Right atrium auricular region (tissue), 2 donors: ENCODE measurements at regions not wholly inside any gene's neighbourhood (a gene's known extent, or its start where the extent isn't known, plus 50 kb on each side); places are given as distances from the start of the nearest gene placed in this dataset.

ENCODE experiments used
- DNase-seq: peaks from one replicate; pipeline ENCODE4 v3.0.0-alpha.2; 2019; ENCODE audit warnings: low spot score
- H3K27ac ChIP-seq, 2 donors: fragments of 200-600 bp; sonication (generic); 1 replicate in 1 of 2; 2 replicates in 1 of 2; pipeline ENCODE4 v1.5.1; 2016 to 2019
- H3K27me3 ChIP-seq, 2 donors: fragments of 200-600 bp; sonication (generic); one replicate each; pipeline versions ENCODE4 v1.5.1 to v1.6.0; 2017 to 2019
- H3K36me3 ChIP-seq: fragments of 200-600 bp; sonication (generic); one replicate; pipeline ENCODE4 v1.5.1; 2016
- H3K4me1 ChIP-seq, 2 donors: fragments of 200-600 bp; sonication (generic); one replicate each; pipeline versions ENCODE4 v1.5.1 to v1.6.0; 2017 to 2019
- H3K4me3 ChIP-seq, 2 donors: fragments of 200-600 bp; sonication (generic); 1 replicate in 1 of 2; 2 replicates in 1 of 2; pipeline ENCODE4 v1.5.1; 2017 to 2019; ENCODE audit warnings: mild to moderate bottlenecking in 1 of 2, moderate library complexity in 1 of 2
- H3K9me3 ChIP-seq, 2 donors: fragments of 200-600 bp; sonication (generic); one replicate each; pipeline ENCODE4 v1.5.1; 2019
- TF ChIP-seq, protein P1 (sequence below), 2 donors: fragments of 200-600 bp; sonication (generic); IDR thresholded peaks; one replicate each; pipeline ENCODE4 v1.5.1; 2019; ENCODE audit warnings: antibody characterized with exemption in 2 of 2

DNA sequence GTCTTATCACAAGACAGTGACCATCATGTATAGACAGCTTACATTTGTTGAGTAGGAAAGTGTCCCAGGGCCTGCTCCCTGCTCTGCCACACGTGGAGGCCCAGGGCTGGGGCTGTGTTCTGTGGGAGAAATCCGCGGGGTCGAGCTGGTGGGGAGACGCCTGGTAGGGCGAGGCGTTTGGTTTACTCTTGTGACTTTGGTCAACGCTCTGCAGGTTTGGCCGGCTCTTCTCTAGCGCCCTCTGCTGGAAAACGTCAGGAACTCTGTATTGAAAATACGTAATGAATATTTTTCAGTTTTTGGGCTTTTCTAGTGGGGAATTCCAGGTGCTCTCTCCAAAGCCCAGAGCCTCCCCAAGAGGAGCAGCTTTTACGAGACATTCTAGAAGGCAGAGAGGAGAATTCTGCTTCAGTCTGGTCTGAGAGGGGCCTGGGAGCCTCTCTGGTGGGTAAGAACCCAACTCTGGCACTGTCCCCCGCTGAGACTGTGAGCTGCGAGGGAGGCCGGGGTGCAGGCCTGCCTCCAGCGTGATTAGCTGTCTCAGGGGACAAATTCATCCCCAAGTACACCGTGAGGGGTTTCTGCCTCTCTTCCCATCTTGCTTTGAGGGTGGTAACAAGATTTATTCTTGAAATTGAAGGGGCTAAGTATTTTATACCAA, 112.6 kb upstream of the RALGAPA2 start:
- Histone ChIP-seq H3K36me3 (no peaks in the 10 kb centered on the region), H3K27me3 (no peaks in the 10 kb centered on the region), H3K27ac (no peak overlapping the region), H3K4me1 (peaks cover 0 to 8% of the 10 kb centered on the region in 2 donors), H3K9me3 (no peaks in the 10 kb centered on the region), H3K4me3 (no peak overlapping the region)
- peak; percentile 70 for DNase-seq
- TF ChIP-seq, protein P1, sequence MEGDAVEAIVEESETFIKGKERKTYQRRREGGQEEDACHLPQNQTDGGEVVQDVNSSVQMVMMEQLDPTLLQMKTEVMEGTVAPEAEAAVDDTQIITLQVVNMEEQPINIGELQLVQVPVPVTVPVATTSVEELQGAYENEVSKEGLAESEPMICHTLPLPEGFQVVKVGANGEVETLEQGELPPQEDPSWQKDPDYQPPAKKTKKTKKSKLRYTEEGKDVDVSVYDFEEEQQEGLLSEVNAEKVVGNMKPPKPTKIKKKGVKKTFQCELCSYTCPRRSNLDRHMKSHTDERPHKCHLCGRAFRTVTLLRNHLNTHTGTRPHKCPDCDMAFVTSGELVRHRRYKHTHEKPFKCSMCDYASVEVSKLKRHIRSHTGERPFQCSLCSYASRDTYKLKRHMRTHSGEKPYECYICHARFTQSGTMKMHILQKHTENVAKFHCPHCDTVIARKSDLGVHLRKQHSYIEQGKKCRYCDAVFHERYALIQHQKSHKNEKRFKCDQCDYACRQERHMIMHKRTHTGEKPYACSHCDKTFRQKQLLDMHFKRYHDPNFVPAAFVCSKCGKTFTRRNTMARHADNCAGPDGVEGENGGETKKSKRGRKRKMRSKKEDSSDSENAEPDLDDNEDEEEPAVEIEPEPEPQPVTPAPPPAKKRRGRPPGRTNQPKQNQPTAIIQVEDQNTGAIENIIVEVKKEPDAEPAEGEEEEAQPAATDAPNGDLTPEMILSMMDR (IDR thresholded peaks at IDR 0.05), result peak; percentile 75 to 92

DNA sequence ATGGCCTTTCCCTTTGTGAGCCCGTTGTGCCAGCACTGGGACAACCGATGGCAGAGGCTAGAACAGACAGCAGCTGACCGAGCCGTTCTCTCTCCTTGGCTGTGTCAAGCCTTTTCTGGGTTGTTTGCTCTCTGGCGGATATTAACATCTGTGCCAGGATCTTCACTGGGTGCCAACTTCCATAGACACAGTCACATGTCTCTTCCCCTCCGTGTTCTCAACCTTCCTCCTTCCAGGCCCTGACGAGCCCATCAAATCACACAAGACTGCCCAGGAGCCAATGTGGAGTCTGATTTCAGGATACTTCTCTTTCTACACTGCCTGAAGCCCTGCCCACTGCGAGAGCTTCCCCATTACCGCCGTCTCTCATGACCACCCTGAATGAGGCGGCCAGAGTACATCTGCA, 111.0 kb upstream of the RALGAPA2 start:
- Histone ChIP-seq H3K4me3 (no peak overlapping the region), H3K9me3 (no peaks in the 10 kb centered on the region), H3K27me3 (no peaks in the 10 kb centered on the region), H3K27ac (no peak overlapping the region), H3K36me3 (no peaks in the 10 kb centered on the region), H3K4me1 (peaks cover 0 to 8% of the 10 kb centered on the region in 2 donors)
- TF ChIP-seq, protein P1 (IDR thresholded peaks at IDR 0.05), result no peak
- DNase-seq, result no peak

DNA sequence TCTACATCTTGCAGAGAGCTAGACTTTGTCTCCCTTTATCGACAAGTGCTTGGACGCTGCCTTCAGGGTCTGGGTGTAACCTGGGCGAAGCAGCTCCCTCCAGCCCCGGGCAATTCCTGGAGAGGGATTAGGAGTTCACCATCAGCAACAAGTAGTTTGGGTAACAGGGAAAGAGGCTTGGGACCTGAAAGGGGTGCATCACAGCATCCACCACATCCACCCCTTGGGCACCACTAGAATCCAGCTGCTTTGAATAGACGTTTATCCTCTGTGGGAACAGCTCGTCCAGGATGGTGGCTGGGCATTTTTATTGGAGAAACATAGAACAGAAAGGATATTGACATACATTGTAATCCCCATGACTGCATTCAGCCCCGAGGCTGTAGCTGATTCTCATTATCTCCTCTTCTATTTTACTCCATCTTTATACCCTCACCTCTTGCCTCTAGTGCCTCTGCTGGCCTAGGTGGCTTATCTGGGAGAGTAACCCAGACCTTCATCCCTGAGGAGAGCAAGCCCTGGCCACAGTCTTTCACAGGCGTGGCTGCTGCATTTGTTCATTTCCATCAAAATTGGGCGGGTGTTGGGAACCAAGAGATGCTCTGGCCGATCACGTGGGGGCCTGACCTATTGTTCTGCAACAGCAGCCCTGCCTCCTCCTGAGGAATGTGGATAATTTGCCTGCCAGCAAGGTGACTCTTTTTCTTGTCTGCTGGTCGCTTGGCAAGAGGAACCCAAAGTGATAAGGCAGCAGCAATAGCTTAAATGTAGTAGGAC, 109.2 kb upstream of the RALGAPA2 start:
- H3K9me3 ChIP-seq, result no peaks in the 10 kb centered on the region
- no peak overlapping the region for H3K4me3 ChIP-seq
- peaks cover 0 to 8% of the 10 kb centered on the region in 2 donors for H3K4me1 ChIP-seq
- H3K27me3 ChIP-seq, result no peaks in the 10 kb centered on the region
- no peak for DNase-seq
- TF ChIP-seq, protein P1 (IDR thresholded peaks at IDR 0.05), result no peak
- H3K27ac ChIP-seq, result no peak overlapping the region
- no peaks in the 10 kb centered on the region for H3K36me3 ChIP-seq

DNA sequence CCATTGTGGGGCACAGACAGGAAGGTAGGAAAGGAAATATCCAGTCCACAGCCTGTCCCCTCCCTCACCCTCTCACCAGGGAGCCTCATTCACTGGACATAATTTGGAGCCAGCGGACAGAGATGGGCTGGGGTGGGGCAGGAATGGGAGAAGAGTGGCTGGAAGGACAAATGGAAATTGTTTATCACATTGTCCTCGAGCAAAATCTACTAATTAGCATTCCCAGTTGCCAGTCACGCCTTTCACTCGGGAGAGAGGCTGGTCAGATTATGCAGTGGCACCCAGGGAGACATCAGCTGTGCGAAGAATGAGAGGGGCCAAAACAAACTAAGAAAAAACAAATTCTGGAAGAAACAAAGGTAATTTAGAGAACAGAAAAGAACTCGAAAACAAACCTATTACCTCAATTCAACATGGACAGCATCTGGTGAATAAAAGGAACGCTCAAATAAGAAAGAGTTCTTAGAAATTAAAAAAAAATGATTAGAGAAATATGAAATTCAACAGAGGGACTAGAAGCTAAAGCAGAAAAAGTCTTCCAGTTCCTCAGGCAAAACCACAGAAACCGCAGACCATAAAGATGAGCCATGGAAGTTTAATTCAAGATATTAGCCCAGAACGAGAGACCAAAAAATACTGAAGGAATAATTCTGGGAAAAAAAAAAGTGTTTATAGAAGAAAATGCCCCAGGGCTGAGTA, 108.5 kb upstream of the RALGAPA2 start:
- H3K36me3 ChIP-seq, result no peaks in the 10 kb centered on the region
- DNase-seq, result no peak
- no peak overlapping the region for H3K27ac ChIP-seq

DNA sequence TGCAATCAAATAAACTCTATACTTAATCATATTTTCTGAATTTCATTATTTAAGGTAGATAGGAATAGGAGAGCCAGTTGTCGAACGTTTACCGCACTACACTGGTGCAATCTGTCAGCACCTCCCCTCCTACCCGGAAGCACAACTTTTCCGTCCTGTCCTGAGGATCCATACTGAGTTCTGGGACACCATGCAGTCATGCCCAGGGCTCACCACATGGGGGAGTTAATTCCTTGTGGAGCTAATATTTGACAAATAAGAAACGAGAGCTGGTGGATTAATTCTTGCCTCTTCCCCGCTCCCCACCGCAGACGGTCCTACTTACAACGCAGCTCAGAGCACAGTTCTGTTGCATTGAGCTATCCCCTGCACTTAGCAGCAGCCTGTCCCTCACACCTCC, 107.7 kb upstream of the RALGAPA2 start:
- Histone ChIP-seq H3K4me3 (no peak overlapping the region), H3K27ac (no peak overlapping the region), H3K9me3 (no peaks in the 10 kb centered on the region), H3K36me3 (no peaks in the 10 kb centered on the region), H3K4me1 (peaks cover 0 to 6% of the 10 kb centered on the region in 2 donors), H3K27me3 (no peaks in the 10 kb centered on the region)
- TF ChIP-seq, protein P1 (IDR thresholded peaks at IDR 0.05), result peak in 1 of 2 donors; percentile 64
- no peak for DNase-seq

More for the DNA sequence above, 108.5 kb upstream of the RALGAPA2 start:
- Histone ChIP-seq H3K27me3 (no peaks in the 10 kb centered on the region), H3K4me1 (peaks cover 0 to 8% of the 10 kb centered on the region in 2 donors), H3K9me3 (no peaks in the 10 kb centered on the region), H3K4me3 (no peak overlapping the region)
- TF ChIP-seq, protein P1 (IDR thresholded peaks at IDR 0.05), result no peak
